ENCODE measurements at regions not wholly inside any gene's neighbourhood (a gene's known extent, or its start where the extent isn't known, plus 50 kb on each side); places are given as distances from the start of the nearest gene placed in this dataset.
"Not testable (repeated sequence)": the region's sequence is repeated elsewhere in the genome, so short reads cannot be mapped to it uniquely, and the experiment has no call there.

GRCh38 chr9:41623666-41624065, 434.5 kb upstream of the ZNG1F start:
- not testable (repeated sequence) for TF ChIP-seq EZH2 (IDR thresholded peaks at IDR 0.05); POLR2AphosphoS5 (IDR thresholded peaks at IDR 0.05; ENCODE audit: borderline replicate concordance, low read depth, low read length); FOXP2 (optimal IDR thresholded peaks at IDR 0.05; ENCODE audit: control extremely low read depth, extremely low read length, insufficient read depth)

Measured in SK-N-MC (cell line).